GM21367 (cell line): ENCODE measurements at regions not wholly inside any gene's neighbourhood (a gene's known extent, or its start where the extent isn't known, plus 50 kb on each side); places are given as distances from the start of the nearest gene placed in this dataset.

Experiments
- ATAC-seq: cut with Tn5 transposase; IDR thresholded peaks from one replicate; pipeline ENCODE4 v1.9.1; 2021; ENCODE audit not compliant: unreplicated experiment

GRCh38 chr13:105996391-105997025 is 539.0 kb downstream of the EFNB2 start:
- ATAC-seq, result no peak

GRCh38 chr13:105994340-105994739 is 541.1 kb downstream of the EFNB2 start:
- ATAC-seq, result no peak

- ATAC-seq, result no peak
Measured at GRCh38 chr13:105991622-105992277, 543.7 kb downstream of the EFNB2 start.

DNA sequence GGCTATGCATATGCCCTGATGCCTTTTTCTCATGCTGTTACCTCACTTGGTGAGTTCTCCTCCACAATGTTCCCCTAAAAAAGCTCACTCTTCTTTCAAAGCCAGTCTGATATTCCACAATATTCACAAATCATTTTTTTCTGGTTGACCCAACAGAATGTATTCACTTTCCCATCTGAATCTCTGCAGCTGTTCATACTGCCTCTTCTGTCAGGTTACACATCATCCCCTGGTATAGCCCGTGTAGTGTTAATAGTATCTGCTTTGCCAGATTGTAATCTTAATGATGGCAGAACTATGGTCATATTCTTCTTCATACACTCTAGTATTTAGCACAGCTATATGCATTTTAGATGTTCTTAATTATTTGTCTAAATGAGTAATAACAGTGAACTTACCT is 544.3 kb downstream of the EFNB2 start:
- no peak for ATAC-seq

- no peak for ATAC-seq
Measured at GRCh38 chr13:105990256-105990958, 545.1 kb downstream of the EFNB2 start.

DNA sequence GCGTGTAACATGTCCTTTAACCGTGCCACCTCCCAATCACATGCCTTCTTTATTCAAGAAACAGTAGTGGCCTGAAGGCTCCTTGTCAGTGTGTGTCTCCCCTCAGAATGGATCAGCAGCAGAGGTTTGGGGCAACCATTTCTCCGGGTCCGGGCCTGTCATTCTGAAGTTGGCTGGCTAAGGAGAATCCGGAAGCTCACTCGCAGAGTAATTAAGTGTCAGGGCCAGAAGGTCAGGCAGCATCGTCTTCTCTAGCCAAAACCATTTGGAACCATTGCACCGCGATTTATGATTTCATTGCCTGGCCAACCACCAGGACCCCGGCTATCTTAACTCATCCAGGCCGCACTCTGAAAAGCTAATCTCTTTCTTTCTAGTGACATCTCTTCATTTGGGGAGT is 550.8 kb downstream of the EFNB2 start:
- no peak for ATAC-seq

GRCh38 chr13:105984236-105984635 is 551.2 kb downstream of the EFNB2 start:
- no peak for ATAC-seq

DNA sequence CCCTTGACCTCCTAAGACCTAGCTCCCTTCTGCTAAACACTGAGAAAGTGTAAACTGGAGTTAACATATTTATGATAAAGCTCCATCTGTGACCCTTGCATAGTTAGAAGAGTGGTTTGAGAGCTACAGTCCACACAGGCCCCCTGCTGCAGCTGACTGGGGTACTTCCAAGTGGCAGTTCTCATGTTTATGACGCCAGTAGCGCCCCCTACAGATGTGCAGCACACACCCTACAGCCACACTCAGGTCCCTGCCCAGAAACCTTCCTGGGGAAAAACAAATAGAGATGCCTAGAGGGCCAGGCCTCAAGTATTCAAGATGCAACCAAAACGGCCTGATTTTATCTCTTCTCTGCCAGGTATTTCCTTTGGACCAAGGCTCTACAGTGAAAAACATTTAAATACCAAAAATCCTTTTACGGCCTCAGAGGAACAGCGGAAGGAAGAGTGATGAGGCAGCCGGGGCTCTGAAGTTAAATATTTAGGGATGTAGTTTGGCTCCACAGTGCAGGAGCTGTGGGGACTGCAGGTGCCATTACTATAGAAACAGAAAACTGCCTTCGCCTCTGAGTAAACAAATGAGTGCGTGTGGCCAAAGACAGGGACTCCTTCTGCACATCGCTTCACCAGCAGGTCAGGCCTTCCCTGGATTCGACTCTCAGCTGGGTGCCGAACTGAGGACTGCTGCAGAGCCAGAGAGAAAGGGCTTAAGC is 553.1 kb downstream of the EFNB2 start:
- ATAC-seq, result no peak

GRCh38 chr13:105979131-105980011 is 556.1 kb downstream of the EFNB2 start:
- ATAC-seq, result no peak

DNA sequence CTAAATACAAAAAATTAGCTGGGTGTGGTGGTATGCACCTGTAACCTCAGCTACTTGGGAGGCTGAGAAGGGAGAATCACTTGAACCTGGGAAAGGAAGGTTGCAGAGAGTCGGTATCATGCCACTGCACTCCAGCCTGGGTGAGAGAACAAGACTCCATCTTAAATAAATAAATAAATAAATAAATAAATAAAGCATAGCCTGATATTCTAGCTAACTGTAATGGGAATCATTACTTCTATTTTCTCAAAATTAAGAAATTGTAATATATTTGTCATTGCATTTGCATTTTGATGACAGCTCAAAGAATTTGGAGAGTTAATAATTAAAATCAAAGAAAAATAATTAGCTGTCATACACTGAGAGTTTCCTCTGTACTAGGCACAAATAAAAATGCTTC is 561.1 kb downstream of the EFNB2 start:
- ATAC-seq, result no peak

DNA sequence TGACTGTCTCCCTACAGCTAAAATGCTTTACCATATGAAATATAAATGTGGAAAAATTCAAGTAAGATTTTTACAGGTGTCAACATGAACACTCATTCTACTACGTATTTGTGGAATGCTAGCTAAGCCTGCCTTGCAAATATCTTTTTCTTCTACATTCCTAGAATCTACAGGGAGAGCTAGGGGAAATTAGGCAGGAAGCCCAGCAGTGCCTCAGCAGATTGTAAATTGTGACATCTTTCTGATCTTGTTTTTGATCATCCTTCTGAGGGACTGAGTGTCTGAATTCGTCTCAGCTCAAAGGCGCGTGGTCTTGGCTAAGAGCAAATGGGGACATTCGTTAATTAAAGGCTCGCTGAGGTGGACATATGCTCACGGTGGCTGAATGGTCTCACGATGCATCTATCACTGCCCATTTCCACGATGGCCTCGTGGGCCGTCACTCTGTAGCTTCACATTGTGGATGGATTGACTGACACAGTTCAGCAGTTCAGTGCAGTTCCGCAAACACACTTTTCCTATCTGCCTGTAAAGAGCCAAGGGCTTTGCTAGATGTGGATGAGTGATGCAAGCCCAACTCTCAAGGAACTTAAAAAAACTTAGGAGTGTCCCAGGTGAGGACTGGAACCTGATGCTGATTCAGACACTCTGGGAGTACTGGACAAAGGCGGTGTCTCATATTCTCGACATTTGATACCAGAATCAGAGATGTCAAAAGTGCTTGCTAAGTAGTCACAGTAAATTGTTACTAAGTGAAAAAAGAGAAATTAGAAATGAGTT is 562.5 kb downstream of the EFNB2 start:
- no peak for ATAC-seq

GRCh38 chr13:105972306-105972721 is 563.1 kb downstream of the EFNB2 start:
- ATAC-seq, result no peak

DNA sequence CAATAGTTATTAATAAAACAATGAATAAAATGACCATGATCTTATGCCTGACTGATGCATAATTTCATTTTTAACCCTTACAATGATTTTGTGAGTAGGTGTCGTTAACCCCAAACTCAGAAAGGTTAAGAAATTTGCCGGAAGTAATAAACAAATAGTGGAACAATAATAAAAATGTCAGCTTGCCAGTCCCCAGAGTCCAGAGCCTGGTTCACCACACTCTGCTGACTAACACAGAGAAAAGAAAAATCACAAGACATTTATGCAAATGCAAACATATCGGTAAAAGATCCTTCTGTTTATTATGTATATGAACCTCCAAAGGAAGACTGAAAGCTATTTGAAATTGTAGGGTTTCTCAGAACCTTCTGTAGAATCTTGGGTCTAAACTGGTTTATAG is 563.7 kb downstream of the EFNB2 start:
- no peak for ATAC-seq

DNA sequence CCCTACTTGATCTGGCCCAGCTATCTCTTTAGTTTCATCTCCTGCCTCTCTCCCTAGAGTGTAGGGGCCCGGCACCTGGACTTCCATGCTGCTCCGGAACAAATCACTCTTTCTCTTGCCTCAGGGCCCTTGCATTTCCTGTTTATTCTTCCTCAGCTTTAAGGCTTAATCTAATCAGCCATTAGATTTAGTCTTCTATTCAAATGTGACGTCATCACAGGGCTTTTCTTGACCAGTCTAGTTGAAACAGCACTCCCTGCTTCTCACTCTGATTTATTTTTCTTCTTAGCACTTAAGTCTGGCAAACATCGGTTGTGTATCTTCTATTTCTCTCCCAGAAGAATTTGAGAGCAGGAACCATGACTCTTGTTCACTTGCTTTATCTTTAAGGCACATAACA is 564.1 kb downstream of the EFNB2 start:
- no peak for ATAC-seq

DNA sequence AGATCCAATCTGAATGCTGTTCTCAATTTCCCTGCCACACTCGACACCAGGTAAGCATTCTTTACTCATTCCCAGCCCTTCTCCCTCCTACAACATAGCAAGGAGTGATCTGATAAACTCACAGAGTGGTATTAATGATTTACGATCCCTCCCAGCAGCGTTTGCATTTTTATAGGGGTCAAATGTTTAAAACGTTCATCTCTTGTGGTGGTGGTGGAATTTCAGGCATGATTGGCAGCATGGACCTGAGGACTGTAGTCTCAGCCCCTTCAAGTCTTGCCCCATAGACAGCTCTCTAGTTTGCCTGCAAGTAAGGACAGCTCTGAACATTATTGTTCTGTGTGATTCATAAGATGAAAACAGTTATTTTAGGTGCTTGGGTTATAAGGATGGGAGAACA is 565.7 kb downstream of the EFNB2 start:
- ATAC-seq, result no peak

GRCh38 chr13:105965910-105966309 is 569.6 kb downstream of the EFNB2 start:
- ATAC-seq, result no peak

DNA sequence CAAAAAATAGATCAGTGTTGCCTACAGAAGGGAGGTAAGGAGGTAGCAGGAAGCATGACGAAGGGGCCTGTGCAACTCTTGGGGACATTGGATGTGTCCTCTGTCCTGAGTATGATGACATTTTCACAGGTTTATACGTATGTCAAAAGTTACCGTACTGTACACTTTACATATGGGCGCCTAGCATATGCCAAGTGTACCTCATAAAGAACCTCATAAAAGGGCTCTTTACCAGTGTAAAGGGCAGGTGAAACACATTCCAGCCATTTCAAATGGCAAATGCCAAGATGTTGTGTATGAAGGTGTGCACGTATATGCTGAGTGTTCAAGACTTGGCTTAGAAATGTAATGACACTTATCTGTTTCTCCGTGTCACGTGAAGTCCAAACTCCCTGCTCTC is 573.4 kb downstream of the EFNB2 start:
- ATAC-seq, result no peak

DNA sequence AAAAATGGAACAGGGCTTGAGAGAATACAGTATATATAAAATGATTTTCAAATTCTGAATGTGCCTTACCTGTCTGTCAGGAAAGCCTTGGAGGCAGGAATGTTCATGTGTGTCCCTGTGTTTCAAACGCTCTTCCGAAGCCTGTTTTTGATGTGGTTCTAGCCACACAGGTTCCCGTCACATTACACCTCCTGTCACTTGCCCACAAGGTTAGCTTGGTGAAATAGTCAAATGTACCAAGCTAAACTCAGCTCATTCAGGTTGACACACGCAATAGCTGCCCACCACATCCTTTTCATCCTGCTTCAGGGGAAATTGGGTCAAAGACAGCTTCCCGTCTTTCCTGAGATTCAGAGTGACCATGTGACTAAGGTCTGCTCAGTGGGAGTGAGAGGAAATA is 574.0 kb downstream of the EFNB2 start:
- no peak for ATAC-seq

GRCh38 chr13:105960326-105960725 is 575.1 kb downstream of the EFNB2 start:
- ATAC-seq, result no peak

DNA sequence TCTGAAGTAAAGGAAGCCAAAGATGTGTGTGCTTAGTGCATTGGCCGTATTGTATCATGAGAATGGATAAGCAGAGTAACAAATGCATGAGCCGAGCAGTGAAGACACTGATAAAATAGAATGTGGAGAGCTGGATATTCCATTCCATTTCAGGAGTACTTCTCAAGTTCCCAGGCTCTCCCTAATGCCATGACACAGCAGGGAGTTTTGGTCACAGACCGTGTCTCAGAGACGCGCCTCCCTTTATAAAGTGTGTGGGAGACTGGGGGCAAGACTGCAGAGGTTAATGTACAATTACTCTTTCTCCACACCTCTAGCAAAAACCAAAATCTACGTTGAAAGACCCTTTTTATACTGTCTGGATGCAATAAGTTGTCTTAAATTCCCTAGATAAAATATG is 575.6 kb downstream of the EFNB2 start:
- ATAC-seq, result no peak
